NCI-H2227 treated with DMSO at 0.1 percent for 48 hours (cell line): ENCODE measurements at regions not wholly inside any gene's neighbourhood (a gene's known extent, or its start where the extent isn't known, plus 50 kb on each side); places are given as distances from the start of the nearest gene placed in this dataset.

Source experiments
- DNase-seq: peaks from one replicate; lab custom pipeline; 2025; lab: John Stamatoyannopoulos, UW

- DNase-seq = no peak
Measured at GRCh38 chr2:201969241-201969937, 64.3 kb upstream of the FZD7 start.

- DNase-seq = no peak
Measured at GRCh38 chr2:201969938-201970785, 63.5 kb upstream of the FZD7 start.

- DNase-seq = no peak
Measured at GRCh38 chr2:201970786-201971108, 62.9 kb upstream of the FZD7 start.

- no peak for DNase-seq
Measured at GRCh38 chr2:201971531-201972228, 62.0 kb upstream of the FZD7 start.

DNA sequence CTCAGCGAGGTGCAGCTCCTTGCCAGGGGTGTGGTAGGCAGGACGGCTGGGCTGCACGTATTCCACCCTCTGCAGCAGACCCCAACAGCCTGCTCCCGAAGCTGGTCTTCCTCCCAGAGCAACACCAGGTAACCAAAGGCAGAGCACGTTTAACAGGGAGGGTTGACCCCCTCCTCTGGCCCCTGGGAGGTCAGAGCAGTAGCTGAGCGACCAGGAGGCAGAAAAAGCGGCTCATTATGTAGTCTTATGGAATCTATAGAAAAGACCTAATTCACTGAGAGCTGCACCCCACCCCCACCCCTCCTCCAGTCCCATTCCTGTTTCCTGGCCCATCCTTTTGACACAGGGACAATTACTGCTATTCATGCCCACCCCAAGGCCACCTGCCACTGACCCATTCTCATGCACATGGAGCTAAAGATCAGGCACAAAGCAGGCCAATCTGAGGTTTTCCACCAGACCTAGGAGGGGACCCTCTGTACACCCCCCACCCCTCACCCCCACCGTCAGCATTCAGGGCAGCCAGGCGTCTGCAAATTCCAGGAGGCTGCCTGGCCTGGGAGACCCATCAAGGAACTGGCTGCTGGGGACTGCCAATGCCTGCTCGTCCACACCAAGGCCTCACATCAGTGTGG, 60.9 kb upstream of the FZD7 start:
- DNase-seq = no peak

- no peak for DNase-seq
Measured at GRCh38 chr2:201973305-201973928, 60.2 kb upstream of the FZD7 start.

DNA sequence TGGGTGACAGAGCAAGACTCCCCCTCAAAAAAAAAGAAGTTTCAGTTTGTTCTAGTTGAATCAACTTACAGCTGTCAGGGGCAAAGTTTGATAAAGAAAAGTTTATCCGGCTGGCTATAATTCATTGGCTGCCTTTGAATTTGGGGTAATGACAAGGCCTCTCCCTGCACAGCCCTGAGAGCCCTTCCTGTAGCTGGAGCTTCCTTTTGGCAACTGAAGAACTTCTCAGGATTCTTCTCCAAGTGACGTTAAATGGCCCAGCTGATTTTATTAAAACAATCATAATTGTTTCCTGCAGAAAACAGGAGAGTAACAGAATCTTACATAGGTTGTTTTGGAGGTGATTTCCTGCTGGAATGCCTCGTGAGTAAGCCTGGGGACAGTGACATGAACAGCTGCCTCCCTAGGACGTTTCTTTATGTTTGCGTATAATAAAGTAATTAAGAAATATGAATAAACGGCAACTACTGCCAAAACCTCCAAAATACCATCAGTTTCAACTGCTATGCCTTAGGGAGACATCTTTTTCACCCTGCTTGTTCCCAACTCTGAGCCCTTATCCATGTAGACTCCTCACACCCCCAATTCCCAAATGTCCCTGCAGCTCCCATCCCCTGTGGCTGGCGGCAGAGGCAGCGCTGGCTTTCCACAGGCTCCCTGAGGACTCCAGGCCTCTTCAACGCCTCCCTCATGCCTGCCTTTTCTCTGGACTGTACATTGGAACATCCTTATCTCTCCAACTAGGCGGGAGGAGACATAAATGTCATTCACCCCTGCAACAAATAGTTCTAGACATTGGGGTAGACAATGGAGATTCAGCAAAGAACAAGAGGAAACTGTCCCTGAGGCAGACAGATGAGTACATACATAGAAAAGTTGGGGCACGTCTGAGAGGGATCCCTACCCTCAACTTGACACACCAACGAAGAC, 59.2 kb upstream of the FZD7 start:
- no peak for DNase-seq

DNA sequence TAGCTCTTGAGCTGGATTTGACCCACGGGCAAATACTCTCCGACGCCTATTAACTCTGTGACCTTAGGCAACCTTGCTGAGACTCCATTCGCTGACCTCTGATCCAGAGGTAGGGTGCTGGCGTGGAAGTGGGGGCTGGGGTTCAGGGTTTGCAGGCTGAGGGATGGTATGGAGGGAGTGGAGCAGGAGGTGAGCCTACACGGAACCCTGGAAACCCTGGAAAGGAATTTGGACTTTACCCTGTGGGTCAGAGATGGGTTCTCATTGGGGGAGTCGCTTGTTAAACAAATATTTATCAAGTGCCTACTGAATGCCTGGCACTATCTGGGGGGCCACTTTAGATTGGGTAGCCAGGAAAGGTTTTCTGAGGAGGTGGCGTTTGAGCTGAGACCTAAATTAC, 58.2 kb upstream of the FZD7 start:
- DNase-seq = no peak

- no peak for DNase-seq
Measured at GRCh38 chr2:201975964-201976612, 57.6 kb upstream of the FZD7 start.

DNA sequence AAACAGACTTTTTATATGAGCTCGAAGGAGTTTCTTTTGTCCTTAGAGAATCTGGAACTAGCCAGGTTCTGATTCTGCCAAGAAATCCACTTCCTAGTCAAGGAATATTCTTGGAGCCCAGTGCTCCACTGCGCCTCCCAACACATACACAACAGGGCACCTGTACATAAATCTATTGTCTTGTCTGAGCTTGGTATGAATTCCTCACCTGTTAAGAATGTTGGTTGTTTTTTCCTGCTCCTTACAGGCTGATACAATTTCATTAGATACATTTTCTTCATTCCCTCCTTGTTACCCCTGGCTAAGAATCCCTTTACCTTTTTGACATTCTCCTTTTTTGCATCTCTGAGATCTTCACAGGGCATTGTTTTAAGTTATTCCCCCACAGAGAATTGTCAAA, 56.0 kb upstream of the FZD7 start:
- no peak for DNase-seq

GRCh38 chr2:201978333-201978732, 55.3 kb upstream of the FZD7 start:
- no peak for DNase-seq

GRCh38 chr2:201978986-201979385, 54.7 kb upstream of the FZD7 start:
- no peak for DNase-seq

- no peak for DNase-seq
Measured at GRCh38 chr2:201980389-201980821, 53.2 kb upstream of the FZD7 start.

GRCh38 chr2:201980946-201981345, 52.7 kb upstream of the FZD7 start:
- no peak for DNase-seq

GRCh38 chr2:201983174-201983573, 50.5 kb upstream of the FZD7 start:
- DNase-seq = no peak

- DNase-seq = no peak
Measured at GRCh38 chr2:201983800-201984199, 49.9 kb upstream of the FZD7 start.
